GM19351 (cell line): ENCODE measurements at regions not wholly inside any gene's neighbourhood (a gene's known extent, or its start where the extent isn't known, plus 50 kb on each side); places are given as distances from the start of the nearest gene placed in this dataset.

Experiments
- ATAC-seq: cut with Tn5 transposase; IDR thresholded peaks from one replicate; pipeline ENCODE4 v1.9.1; 2021; ENCODE audit warnings: mild to moderate bottlenecking, moderate library complexity; ENCODE audit not compliant: unreplicated experiment

DNA sequence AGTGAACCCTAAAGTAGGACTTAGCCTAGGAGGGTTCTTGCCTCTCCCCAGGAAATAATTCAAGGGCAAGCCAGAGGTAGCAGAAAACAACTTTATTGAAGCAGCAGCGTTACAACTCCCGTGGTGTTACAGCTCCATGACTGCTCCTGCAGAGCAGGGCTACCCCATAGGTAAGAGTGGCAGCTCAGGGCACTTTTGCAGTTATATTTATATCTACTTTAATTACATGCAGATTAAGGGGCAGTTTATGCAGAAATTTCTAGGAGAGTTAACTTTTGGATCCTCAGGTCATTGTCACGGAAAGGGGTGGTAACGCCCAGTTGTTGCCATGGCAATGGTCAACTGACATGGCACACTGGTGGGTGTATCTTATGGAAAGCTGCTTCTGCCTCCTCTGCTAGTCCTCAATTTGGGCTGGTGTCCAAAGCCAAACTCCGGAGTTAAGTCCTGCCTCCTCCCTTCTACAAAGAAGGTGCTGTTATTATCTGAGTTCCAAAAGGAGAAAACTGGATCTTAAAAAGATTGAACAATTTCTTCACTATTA, 1413.0 kb downstream of the DSC3 start:
- no peak for ATAC-seq

DNA sequence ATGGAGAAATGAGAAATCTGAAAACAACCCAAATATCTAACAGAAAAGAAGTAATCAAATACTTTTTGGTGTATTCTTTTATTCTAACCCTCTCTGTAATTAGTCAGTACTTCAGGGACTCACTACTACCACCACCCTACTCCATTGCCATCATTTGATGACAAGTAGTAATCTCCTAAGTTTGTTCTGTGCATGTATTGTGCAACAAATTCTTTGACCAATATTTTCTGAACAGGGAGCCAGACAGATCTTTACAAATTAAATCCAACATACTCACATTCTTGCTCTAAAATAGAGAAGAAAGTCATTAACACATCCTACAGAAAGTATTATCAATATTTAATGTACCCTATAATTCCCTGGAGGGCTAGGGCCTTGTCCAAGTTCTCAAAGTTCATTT, 1416.4 kb downstream of the DSC3 start:
- no peak for ATAC-seq

DNA sequence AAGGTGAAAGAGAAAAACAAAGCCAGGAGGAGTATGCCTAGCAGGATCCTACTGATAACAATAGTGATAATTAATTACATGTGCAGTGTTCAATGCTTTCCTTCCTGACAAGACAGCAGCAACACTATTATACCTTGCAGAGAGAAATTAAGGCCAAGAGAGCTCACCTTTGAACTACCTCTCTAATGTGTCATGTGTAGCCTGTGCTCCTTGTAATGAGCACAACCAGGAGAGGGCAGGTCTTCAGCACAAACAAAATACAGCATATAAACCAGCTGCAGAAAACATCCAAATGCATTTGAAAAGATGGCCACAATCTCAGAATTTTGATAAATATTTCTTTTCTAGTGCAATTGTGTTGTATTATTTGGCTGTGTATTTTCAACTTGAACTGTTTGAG, 1425.7 kb downstream of the DSC3 start:
- no peak for ATAC-seq

DNA sequence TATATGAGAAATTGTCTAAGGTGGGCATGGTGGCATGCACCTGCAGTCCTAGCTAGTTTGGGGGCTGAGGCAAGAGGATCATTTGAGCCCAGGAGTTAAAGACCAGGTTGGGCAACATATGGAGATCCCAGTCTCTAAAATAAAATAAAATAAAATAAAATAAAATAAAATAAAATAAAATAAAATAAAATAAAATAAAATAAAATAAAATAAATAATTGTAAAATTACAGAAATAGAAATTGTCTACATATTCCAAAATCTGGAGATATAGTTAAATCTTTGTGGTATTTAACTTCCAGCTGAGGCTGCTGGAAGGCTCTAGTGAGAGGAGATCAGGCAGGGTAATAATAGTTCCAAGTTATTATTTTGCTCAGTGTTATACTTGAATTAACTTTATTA, 1432.1 kb upstream of the CDH2 start:
- no peak for ATAC-seq

DNA sequence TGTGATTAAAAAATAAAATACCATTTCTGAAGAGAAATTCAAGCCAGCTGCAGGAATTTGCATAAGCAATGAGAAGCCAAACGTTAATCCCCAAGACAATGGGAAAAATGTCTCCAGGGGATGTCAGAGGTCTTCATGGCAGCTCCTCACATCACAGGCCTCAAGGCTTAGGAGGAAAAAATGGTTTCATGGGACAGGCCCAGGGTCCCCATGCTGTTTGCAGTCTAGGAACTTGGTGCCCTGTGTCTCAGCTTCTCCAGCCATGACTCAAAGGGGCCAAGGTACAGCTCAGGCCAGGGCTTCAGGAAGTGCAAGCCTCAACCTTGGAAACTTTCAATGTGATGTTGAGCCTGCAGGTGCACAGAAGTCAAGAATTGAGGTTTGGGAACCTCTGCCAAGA, 1428.4 kb upstream of the CDH2 start:
- ATAC-seq: no peak

DNA sequence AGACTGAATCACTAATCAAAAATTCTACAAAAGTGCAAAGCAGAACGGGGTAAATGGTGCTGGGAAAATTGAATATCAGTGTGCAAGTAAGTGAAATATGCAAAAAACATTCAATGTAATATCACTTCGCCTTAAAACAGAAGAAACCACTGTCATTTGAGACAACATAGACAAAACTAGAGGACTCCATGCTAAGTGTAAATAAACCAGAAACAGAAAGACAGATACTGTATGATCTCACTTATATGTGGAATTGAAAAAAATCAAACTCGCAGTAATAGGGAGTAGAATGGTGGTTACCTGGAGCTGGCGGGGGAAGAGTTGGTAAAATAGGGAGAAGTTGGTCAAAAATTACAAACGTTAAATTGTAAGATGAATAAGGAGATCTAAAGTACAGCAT, 1420.0 kb upstream of the CDH2 start:
- ATAC-seq: no peak

DNA sequence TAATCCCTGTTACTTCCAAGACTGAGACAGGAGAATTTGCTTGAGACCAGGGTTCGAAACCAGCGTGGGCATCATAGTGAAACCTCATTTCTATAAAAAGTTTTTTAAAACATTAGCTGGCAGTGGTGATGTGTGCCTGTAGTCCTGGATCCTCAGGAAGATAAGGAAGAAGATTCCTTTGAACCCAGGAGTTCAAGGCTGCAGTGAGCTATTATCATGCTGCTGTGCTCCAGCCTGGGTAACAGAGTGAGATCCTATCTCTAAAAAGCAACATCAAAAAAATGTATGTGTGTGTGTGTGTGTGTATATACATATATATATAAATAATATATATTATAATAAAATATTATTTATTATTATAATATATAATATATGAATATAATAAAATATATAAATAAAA, 1417.6 kb upstream of the CDH2 start:
- no peak for ATAC-seq

DNA sequence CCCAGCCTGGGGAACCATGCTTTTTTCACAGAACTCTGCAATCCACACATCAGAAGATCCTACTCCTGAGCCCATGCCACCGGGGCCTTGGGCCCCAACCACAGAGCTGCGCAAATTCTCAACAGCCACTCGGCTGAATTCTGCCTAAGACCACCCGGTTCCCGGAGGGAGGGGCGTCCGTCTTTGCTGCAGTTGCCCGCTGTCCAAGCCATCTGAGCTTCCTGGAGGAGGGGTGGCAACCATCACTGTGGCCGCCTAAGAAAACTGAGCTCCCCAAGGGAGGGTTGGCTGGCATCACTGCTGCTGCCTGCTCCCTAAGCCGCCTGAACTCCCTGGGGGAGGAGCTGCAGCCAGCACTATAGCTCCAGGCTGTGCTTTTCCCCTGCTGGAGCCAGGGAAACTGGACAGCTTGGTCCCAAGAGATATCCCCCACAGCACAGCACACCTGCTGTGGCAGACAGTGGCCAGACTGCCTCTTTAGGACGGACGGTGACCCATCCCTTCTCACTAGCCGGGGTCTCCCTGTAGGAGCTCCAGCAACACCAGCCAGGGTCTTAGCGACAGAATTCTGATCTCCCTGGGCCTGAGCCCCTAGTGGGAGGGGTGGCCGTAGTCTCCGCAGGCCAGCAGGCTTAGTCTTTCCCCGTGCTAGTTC, 1411.6 kb upstream of the CDH2 start:
- no peak for ATAC-seq

DNA sequence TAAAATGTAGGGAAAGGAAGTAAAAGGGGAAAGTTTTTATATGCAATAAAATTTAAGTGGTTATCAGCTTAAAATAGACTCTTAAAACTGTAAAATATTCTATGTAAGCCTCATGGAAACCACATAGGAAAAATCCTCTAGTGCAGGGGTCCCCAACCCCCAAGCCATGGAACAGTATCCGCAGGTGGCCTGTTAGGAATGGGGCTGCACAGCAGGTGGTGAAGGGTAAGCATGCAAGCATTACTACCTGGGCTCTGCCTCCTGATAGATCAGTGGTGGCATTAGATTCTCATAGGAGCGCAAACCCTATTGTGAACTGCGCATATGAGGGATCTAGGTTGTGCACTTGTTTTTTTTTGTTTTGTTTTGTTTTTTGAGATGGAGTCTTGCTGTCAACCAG, 1409.3 kb upstream of the CDH2 start:
- ATAC-seq: no peak

DNA sequence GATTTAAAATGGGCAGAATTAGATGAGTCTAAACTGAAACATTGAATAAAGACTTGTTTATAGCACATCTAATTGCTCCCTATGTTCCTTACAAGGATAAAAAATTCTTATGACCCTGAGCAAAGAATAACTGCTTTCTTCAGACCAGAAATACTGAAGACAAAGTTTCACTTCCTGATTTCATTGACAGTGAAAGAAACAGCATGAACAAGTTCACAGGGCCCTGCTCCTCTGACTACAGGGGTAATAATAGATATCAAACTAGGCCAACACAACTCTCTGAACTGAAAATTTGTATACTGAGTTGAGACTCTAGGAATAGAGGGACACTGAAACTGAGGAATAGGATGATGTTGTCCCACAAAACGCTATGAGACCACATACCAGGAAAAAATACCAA, 1383.3 kb upstream of the CDH2 start:
- peak; percentile 93 for ATAC-seq

DNA sequence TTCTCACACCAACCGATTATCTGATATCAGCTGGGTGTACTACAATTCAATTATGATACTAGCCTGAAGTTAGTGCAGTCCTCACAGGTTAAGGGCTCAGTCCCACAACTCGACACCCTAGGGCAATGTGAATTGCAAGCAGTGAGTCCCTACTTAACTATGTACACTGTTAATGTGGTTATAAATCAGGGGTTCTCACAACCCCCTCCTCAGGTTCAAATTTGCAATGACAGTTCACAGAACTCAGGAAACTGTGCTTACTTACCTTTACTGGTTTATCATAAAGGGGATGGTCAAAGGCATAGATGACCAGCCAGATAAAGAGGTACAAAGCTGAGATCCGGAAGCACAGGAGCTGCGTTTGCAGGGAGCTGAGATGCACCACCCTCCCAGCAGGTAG, 1379.1 kb upstream of the CDH2 start:
- ATAC-seq: no peak

DNA sequence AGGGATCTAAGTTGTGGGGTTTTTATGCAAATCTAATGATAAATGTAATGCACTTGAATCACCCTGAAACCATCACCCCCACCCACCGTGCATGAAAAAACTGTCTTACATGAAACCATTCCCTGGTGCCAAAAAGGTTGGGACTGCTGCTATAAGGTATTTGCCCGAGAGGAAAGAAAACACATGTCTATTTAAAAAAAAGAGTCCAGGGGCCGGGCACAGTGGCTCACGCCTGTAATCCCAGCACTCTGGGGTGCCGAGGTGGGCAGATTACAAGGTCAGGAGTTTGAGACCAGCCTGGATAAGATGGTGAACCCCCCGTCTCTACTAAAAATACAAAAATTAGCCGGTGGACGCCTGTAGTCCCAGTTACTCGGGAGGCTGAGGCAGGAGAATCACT, 1372.8 kb upstream of the CDH2 start:
- no peak for ATAC-seq

DNA sequence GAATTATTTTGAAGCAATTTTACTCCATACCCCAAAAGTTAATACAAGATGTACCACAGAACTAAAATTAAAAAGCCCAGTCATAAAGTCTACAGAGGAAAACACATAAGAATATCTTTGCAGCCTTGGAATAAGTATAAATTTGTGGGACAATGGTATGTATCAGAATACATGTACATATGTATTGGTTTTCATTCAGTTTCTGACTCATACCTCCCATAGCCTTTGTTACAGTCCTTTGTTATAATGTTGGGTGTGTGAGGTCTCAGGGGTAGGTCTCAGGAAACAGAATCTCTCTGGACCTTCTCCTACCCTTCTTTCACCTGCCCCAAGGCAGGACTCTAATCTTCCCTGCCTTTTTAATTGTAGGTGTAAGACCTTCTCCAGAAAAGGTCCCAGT, 1370.7 kb upstream of the CDH2 start:
- ATAC-seq: no peak

DNA sequence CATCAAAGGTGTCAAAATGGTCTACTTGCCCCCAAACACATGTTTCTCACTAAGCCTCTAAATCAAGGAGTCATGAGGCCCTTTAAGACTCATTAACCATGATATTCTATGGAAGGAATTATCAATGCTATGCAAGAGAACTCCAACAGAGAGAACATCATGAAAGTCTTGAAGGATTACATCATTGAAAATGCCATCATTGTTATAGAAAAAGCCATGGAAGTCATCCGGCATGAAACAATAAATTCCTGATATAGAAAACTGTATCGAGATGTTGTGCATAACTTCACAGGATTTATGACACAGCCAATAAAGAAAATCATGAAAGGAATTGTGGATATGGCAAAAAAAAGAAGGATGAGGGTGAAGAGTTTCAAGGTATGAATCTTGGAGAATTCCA, 1363.6 kb upstream of the CDH2 start:
- no peak for ATAC-seq

DNA sequence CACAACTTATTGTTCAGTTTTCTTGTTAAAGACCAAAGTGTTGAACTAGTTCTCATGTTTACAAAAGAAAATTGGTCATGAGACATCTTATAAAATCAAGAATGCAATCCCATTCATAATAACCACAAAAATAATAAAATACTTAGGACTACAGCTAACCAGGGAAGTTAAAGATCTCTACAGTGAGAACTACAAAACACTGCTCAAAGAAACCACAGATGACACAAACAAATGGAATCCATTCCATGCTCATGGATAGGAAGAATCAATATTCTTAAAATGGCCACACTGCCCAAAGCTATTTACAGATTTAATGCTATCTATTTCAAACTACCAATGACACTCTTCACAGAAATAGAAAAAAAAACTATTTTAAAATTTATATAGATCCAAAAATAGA, 1354.8 kb upstream of the CDH2 start:
- no peak for ATAC-seq

DNA sequence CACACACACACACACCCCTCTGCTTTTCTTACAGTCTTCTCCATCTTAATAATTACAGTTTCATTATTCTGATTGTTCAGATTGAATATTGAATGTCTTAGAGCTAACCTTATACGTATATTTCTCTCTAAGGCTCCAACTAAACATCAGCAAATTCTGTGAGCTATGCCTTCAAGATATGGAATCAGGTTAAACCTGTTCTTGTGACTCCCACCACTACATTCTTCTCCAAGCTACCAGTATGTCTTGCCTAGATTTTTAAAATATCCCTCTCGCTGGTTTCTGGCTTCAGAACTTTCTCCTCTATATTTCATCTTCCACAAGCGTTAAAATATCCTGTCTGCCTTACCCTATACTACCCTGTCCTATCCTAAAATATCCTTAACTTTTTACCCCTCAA, 1346.4 kb upstream of the CDH2 start:
- no peak for ATAC-seq

DNA sequence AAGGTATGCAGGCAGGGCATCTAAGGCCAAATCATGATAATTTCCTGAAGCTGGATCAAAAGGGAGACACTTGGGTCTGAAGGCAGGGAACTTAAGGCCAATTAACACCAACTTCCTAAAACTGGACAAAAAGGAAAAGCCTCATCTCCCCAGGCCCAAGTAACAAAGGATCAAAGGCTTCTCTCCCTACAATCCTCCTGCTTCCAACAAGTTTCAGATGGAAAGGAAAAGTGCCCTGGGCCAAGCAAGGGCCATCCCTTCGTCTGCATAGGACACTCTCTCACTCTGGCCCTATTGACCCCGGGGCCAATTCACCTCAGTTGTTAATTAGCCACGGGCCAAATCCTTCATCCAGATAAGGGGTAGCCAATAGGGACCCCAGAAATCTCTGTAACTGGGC, 1335.8 kb upstream of the CDH2 start:
- ATAC-seq: no peak

DNA sequence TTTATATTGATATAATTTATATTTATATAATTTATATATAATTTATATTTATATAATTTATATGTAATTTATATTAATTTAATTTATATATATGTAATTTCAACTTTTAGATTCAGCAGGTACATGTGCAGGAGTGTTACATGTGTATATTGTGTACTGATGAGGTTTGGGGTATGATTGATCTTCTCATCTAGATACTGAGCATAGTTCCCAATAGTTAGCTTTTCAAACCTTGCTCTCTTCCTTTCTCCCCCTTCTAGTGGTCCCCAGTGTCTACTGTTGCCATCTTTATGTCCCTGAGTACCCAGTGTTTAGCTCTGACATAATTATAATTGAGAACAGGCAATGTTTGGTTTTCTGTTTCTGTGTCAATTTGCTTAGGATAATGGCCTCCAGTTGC, 1335.3 kb upstream of the CDH2 start:
- ATAC-seq: peak; percentile 75

DNA sequence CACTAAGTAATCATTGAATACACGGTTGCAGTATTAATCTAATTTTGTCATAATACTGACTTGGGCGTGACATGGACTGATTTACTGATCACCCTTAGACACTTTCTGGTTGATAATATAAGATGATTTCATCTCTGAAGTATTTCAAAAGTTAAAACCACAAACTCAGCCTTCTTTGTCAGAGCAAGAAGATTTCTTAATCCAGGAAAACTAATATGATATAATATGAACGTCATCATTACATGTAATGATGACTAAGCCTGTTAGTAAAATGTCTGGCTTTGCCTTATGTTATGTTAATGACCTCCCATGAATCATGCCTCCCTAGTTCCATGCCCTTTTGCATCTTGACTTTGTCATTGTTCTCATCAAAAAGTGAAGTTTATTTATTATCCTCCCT, 1325.0 kb upstream of the CDH2 start:
- no peak for ATAC-seq

DNA sequence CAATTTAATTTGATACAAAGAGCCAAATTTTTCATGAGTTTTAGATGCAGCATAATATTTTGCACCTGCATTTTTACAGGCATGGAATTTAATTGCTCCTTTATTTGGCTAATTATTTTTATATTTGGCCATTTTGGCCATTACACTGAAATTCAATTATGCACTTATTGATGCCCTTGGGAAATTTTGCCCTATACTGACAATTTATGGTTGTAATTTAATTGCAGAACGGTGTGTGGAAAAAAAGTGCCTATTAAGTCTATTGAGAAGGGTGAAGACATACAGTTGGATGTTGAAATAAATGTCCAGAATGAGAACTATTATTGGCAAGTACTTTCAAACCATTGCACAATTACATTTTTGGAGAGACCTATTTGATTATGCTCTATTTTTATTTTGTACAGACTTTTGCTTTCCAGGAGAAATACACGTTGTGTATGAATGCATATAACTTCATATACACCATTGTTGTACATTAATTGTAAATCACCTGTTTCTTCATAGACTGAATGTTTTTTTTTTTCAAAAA, 1319.3 kb upstream of the CDH2 start:
- no peak for ATAC-seq

DNA sequence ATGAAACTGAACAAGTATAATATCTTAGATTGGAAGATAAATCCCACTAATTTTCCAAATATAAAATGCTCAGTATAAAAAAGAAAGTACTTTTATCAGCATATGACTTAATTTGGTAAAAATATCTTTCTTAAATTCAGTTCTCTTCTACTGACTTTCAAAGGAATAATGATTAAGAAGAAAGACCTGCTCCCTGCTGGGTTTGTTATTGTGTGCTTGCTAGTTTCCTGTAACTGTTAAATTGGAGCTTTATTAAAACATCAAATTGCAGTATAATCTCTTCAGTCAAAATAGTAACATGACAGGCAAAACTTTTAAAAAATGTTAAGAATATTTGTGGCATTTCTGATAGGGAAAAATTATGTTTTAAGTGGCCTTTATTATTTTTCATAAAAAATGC, 1317.4 kb upstream of the CDH2 start:
- no peak for ATAC-seq

DNA sequence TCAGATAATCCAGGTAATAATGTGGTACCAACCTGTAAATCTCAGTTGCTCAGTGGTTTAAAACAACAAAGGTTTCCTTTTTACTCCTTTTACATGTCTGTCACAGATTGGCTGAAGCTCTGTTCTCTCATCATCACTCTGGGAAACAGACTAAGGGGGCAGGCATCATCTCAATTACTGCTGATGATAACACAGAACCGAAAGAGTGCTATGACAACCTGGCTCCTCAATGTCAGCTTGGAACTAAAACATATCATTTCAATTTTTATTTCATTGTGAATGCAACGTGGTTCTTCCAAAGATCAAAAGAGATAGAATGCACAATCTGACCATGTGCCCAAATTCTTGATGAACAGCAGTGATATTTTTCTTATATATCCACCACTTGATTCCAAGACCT, 1315.0 kb upstream of the CDH2 start:
- no peak for ATAC-seq

DNA sequence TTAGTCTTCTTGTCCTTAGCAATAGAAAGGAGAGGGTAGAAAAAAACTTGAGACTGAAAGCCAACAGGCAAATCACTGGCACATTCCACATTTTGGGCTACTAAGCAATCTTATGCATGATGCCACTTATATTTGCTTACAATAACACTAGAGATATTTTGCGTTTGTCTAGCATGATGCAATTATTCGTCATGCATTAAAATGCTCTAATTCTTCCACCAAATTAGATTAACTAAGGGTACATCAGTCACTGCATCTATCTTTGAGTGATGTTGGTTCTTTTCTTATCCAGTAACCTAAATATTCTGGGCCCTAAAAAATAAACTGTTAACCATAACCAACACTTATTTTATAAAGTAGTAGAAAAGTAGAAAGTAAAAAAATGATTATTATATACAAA, 1311.7 kb upstream of the CDH2 start:
- ATAC-seq: no peak
